Fibroblast of skin of right quadriceps (primary cell): ENCODE measurements at regions not wholly inside any gene's neighbourhood (a gene's known extent, or its start where the extent isn't known, plus 50 kb on each side); places are given as distances from the start of the nearest gene placed in this dataset.
A peak's percentile ranks its signal among the peaks of the same experiment; 100 is the strongest.
"Not testable (repeated sequence)": the region's sequence is repeated elsewhere in the genome, so short reads cannot be mapped to it uniquely, and the experiment has no call there.

Experiments used
- DNase-seq: peaks from one replicate; pipeline ENCODE4 v3.0.0-alpha.2; 2013

DNA sequence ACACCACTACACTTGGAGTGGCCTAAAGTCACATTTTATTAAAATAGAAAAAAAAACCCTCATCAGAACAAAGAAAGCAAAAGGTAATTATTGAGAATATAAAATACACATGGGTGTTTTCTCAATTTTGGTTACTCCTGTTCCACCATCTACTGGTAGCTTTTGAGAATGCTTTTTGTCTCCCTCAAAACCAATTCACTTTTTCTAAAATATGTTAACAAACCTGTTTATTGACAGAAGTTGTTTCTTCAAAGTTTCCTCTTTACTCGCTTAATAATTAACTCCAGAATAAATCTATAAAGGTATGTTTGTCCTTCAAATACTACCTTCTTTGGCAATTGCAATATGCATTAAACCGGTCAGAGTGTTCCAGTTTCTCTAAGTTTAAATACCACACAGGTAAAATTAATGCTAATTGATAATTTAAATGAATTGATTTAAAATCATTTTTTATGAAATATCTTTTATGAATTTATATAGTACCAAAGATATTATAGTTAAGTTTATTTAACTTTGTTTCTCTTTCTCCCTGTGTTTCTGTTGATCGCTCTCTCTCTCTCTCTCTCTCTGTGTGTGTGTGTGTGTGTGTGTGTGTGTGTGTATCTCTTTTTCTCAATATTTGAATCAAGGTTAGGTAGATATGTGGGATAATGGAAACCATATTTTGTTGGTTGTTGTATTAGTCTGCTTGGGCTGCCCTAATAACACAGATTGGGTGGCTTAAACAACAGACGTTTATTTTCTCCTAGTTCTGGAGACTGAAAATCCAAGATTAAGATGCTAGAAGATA is 487.4 kb downstream of the PRDM9 start:
- no peak for DNase-seq

- no peak for DNase-seq
These were observed 489.1 kb downstream of the PRDM9 start for GRCh38 chr5:23996525-23996924.

GRCh38 chr5:24005384-24005783 is 498.0 kb downstream of the PRDM9 start:
- DNase-seq: no peak

- not testable (repeated sequence) for DNase-seq
These were observed 510.3 kb downstream of the PRDM9 start for GRCh38 chr5:24017710-24018109.

DNA sequence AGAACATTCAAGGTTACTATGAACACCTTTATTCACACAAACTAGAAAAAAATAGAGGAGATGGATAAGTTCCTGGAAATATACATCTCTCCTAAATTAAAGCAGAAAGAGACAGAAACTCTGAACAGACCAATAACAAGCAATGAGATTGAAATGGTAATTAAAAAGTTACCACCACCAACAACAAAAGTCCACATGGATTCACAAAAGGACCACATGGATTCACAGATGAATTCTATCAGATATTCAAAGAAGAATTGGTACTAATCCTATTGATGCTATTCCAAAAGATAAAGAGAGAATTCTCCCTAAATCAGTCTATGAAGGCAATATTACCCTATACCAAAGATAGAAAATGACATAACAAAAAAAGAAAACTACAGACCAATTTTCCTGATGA is 518.9 kb downstream of the PRDM9 start:
- DNase-seq: no peak

- no peak for DNase-seq
These were observed 535.3 kb downstream of the PRDM9 start for GRCh38 chr5:24042688-24043087.

- DNase-seq: no peak
These were observed 537.6 kb downstream of the PRDM9 start for GRCh38 chr5:24045046-24045445.

DNA sequence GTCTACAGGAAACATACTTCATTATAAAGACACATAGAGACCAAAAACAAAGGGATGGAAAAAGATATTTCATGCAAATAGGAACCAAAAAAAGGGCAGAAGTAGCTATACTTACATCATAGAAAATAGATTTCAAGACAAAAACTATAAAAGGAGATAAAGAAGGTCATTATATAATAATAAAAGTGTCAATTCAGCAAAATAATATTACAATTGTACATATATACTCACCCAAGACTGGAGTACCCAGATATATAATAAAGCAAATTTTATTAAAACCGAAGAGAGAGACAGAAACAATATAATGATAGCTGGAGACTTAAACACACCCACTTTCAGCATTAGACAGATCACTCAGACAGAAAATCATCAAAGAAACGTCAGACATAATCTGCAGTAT is 546.3 kb downstream of the PRDM9 start:
- no peak for DNase-seq

GRCh38 chr5:24059006-24059405 is 551.6 kb downstream of the PRDM9 start:
- DNase-seq: peak; percentile 6

DNA sequence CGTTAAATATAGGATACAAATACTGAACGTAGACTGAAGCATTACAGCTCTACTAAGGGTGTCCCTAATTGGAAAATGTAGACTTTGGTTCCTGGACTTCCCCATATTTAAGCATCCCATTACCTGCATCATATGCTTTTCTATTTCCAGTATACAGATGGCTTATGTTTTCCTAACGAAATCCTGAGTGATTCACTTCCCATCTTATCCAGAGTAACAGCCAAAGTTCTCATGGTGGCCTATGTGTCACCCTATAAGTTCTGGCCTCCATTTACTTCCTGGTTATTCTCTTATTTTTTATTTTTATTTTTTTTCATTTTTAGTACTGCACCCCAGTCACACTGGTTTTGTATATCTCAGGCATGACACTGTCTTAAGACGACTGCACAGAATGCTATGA is 552.3 kb downstream of the PRDM9 start:
- DNase-seq: no peak

- DNase-seq: no peak
These were observed 558.4 kb downstream of the PRDM9 start for GRCh38 chr5:24065779-24066178.

- DNase-seq: no peak
These were observed 559.8 kb downstream of the PRDM9 start for GRCh38 chr5:24067208-24067607.

DNA sequence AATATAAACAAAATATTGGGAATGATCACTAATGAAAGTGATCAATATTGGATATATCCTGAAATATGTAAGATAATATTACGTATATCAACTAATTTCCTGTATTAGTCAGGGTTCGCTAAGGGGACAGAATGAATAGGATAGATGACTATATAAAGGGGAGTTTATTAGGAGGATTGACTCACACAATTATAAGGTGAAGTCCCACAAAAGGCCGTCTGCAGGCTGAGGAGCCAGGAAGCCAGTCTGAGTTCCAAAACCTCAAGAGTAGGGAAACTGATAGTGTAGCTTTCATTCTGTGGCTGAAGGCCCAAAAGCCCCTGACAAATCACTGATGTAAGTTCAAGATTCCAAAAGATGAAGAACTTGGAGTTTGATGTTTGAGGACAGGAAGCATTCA is 561.1 kb downstream of the PRDM9 start:
- DNase-seq: no peak

- DNase-seq: no peak
These were observed 565.7 kb downstream of the PRDM9 start for GRCh38 chr5:24073107-24073506.

GRCh38 chr5:24080046-24080445 is 564.7 kb downstream of the CDH10 start:
- DNase-seq: peak; percentile 55

DNA sequence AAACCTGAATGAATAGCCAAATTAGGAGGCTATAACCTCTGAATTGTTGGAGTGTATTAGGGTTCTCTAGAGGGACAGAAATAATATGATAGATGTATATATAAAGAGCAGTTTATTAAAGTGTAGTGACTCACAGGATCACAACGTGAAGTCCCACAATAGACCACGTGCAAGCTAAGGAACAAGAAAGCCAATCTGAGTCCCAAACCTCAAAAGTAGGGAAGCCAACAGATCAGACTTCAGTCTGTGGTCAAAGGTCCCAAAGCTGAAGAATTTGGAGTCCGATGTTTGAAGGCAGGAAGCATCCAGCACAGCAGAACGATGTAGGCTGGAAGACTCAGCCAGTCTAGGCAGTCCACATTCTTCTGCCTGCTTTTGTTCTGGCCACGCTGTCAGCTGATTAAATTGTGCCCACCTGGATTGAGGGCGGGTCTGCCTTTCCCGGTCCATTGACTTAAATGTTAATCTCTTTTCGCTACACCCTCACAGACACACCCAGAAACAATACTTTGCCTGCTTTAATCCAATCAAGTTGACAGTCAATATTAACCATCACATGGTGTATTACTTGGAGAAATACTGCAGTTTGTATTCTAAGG is 550.6 kb downstream of the CDH10 start:
- peak; percentile 25 for DNase-seq

- no peak for DNase-seq
These were observed 542.8 kb downstream of the CDH10 start for GRCh38 chr5:24102010-24102409.

- no peak for DNase-seq
These were observed 541.2 kb downstream of the CDH10 start for GRCh38 chr5:24103451-24104023.

GRCh38 chr5:24110004-24110615 is 534.7 kb downstream of the CDH10 start:
- DNase-seq: peak; percentile 36

DNA sequence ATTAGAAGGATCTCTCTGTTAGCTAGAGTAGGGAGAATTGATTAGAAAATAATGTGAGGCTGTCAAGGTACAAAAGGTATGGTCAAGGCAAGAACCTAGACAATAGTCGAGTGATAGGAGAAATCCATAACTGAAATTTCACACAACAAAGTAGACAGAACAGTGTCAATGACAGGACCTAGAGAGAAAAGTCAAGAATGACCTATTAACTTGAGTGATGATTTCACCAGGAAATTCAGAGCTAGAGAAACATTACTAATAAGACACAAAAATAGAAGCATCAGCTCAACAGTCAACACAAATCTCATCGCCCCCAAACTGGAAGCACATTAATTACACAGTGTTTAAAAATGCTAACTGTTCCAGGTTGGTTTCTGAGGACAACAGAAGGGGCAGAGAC is 532.4 kb downstream of the CDH10 start:
- DNase-seq: no peak

- DNase-seq: no peak
These were observed 526.4 kb downstream of the CDH10 start for GRCh38 chr5:24118351-24118750.

GRCh38 chr5:24135536-24135935 is 509.2 kb downstream of the CDH10 start:
- no peak for DNase-seq

- DNase-seq: peak; percentile 22
These were observed 503.7 kb downstream of the CDH10 start for GRCh38 chr5:24141046-24141445.

DNA sequence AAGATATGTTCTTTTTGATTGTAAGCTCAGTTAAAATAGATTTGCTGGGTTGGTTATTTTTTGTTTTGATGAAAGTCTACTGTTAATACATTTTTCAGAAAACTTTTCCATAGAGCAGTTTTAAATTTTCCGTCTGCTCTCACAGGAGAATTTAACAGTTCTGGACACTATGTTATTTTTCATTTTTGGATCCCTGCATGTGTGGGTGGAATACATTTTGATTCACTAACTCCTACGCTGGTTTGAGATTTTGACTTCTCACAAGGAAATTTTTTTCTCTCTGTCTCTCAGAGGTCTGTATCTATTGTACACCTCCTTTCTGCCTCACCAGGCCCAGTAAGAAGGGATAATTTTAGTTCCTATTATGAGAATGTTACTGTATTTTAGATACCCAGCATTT is 502.4 kb downstream of the CDH10 start:
- no peak for DNase-seq
